Hepatic stellate cell (primary cell): ENCODE measurements at regions not wholly inside any gene's neighbourhood (a gene's known extent, or its start where the extent isn't known, plus 50 kb on each side); places are given as distances from the start of the nearest gene placed in this dataset.

Source experiments
- DNase-seq: peaks from one replicate; pipeline ENCODE4 v3.0.0; 2011; ENCODE audit warnings: low spot score

DNA sequence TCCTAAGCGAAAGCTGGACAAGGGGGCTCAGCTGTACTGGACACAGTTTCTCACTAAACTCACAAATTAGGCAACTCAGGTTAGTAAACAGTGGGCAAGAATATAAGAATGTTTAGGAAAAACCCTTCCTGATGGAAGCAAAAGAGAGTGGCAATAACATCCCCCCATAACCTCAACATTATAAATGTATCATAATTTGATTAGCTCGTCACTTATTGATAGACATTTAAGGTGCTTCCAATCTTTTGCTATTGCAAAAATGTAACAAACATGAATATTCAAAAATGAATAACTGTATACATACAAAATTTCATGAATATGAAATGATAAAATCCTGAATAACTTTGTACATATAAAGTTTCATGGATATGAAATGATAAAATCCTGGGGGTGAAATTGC, 415.7 kb downstream of the EPM2A start:
- no peak for DNase-seq

DNA sequence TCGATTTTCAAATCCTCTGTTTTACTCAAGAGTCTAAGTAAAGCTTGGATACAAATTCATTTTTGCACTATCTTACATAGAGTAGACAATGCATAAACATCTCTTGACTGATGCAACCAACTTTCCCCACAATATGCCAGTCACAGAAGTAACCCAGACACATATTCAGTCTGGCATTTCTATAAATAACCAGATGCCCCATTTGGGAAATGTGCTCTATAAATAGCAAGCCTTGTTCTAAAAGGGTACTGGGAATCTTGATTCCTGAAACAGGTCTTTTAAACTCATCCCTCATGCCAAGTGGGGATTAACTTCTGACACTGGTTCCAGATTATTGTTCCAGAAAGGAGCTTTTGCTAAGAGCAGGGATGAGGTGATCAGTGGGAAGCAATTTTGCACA, 411.7 kb downstream of the EPM2A start:
- DNase-seq = no peak

DNA sequence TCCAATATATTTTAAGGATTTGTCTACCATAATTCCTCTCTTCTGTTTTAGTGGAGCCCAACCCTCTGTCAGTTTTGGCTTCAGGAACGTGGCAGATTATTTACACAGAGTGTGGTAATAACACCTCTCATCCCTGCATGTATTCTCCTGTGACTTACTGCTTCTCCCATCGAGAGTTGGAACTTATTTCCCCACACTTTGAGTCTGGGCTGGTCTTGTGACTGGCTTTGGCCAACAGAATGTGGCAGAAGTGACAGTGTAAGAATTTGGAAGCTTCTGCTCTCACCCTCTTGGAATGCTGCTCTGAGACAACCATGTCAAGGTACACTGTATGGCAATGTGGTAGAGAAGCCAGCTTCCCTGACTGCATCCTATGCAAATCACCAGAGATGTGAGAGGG, 407.7 kb downstream of the EPM2A start:
- no peak for DNase-seq

DNA sequence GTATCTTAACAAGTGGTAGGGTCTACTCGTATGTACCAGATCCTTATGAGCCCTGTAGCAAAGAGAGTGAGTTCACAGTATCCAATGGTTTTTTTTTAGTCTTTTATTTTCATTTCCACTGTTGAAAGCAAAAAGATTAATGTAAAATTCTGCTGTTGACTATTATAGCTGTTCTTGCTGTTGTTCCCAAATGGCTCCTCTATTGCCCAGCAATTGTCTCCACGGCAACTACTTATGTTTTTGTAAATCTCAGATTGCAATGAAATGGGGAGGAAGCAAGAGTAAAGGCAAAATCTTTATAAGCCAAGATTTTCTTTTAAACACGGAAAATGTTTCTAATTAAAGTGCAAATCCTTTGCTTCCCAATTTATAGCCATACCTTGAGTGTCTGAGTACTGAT, 406.1 kb downstream of the EPM2A start:
- no peak for DNase-seq

DNA sequence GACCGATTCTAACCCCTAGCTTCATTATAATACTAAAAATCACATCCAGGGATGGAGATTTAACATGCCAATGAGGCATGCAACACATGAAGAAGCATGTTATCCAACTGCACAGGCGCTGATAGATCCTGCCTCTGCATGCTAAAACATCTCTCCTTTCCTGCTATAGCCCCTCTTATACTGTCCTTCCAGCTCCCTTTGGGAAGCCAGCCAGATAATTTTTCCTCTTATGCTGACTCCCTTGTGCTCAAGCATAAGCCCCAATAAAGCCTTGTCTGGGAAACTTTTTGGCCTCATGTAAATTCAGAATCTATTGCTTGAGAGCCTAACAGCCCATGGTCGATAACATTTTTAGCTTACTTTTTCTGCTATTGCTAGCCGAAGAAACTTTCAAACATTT, 404.3 kb downstream of the EPM2A start:
- DNase-seq = no peak

DNA sequence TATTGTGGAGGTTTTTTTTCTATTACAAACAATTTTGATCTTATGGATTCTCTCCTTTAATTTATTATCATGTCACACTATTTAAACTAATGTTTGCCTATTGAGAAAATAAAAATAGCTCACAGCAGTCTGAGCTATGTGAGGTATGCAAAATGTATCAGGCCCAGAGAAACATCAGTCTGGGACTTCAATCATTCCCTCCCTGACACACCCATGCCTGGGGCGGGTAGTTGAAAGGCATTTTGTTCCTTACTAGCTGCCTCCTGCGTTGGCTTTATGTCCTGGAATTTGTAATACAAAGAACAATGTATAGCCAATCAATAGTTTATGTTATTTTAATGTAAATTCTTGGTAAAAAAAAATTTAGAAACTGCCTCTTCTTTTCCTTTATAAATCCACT, 403.3 kb downstream of the EPM2A start:
- DNase-seq = no peak

DNA sequence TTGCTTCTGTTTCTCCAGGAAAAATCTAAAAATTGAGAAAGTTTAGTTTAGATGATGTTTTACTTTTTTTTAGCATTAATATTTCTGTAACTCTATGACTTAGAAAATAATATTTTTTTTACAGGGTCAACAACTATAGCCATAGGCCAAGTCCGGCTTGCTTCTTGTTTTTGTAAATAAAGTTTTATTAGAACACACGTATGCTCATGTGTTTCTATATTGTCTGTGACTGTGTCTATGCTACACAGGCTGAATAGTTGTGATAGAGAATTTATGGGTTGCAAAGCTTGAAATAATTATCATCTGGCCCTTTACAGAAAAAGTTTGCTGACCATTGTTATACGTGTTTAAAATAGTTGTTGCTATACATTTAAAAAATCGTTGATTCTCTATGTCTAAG, 399.2 kb downstream of the EPM2A start:
- DNase-seq = no peak

DNA sequence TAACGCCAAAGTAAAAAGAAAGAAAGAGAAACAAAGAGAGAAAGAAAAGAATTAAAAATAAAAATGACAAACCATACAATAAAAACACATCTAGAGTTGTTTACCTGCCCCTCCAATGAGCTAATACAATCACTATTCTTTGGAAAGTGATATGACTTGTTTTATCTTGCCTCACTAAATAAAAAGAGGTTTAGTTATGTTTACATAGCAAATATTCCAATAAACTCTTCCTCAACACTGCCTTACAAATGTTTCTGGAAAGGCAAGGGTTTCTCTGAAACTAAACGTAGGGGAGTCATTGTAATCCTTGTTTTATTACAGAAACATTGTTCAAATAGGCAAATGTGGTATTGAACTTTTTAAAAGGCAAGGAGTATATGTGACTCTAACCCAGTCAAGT, 396.2 kb downstream of the EPM2A start:
- no peak for DNase-seq

DNA sequence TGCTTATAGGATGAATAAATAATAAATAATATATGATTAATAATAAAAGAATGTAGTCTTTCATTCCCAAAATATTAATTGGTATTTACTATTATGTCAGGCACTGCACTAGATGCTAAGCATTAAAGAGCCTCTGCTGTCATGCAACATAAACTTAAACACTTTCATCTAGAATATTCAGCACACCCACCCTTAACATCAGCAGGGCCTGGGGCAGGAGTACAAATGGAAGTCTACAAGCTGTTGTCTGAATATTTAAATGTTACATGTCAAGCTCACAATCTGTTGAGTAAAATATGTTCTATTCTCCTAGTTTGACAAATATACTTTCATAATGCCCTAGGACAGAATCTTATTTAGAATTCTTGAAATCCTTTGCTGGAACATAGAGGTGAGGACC, 395.1 kb downstream of the EPM2A start:
- no peak for DNase-seq

DNA sequence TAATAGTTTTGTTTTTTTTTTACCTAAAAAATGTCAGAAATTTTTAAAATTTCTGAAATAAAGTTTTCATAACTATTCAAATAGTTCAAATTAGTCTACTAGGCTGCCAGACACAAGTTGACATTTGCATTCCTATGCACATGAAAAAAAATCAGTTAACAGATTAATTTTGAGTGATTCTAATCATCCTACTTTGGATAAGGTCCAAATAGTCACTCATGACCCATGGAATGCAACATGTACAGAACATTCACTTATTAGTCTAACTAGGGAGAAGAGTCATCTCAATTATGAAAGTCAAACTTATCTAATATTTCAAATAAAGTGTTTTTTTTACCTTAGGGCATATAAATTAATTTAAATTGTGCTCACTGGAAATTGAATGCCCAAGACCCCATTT, 390.2 kb downstream of the EPM2A start:
- no peak for DNase-seq

DNA sequence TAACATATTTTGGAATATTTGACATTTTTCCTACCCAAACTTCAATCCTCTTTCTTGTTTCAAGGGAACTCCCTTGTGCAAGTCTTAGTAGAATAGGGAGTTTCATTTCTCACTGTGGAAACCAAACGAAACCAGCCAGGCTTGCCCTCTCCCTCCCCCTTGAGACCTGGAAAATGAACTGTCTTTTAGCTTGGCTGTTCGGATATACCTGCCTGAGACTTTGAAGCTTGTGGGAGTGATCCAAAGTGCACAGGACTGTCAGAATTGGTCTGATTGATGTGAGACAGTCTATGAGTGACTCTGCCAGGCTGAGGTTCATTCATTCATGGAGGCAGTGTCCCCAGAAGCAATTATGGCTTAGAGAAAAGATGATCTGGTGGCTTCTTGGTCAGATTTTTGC, 388.1 kb downstream of the EPM2A start:
- DNase-seq = no peak

DNA sequence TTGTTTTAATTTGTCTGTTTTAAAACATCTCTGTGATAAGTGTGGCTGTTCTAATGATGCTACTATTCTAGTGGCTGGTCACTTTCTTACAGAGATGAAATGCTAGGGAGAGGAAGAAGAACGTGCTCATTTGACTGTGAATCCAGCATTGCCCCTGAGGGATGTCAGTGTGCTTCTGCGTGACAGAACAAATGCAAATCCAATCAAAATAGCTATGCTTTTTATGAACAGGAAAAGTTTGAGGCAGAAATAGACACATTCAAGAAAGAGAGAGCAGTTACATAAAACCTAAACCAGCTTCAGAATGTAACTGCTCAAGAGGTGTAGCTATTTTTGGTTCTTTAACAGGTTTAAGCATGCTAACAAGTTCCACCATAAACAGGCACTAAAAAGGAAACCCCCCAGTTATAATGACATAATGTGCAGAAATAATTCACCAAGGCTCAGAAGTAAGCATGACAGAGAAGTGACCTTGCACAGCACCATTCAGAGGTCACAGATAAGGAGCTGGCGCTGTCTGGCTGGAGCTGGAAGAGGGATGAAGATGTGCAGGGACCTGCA, 385.3 kb downstream of the EPM2A start:
- no peak for DNase-seq

DNA sequence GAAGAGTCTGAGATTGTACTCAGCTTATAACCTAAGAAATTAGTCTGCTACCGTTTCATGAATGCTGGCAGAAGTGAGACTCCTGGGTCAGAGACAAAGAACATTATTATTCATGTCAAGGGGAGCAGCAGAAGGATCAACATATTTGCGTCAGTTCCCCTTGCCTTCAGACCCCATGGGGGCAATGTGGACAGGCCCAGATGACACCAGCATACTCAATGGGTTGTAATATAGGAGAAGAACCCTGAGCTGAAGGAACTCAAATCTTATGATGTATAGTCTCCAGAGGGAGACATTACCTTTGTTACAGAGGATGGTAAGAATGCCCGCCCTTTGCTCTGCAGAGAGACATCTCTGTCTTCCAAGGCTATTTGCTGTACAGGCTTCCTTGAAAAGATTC, 384.4 kb downstream of the EPM2A start:
- DNase-seq = no peak

DNA sequence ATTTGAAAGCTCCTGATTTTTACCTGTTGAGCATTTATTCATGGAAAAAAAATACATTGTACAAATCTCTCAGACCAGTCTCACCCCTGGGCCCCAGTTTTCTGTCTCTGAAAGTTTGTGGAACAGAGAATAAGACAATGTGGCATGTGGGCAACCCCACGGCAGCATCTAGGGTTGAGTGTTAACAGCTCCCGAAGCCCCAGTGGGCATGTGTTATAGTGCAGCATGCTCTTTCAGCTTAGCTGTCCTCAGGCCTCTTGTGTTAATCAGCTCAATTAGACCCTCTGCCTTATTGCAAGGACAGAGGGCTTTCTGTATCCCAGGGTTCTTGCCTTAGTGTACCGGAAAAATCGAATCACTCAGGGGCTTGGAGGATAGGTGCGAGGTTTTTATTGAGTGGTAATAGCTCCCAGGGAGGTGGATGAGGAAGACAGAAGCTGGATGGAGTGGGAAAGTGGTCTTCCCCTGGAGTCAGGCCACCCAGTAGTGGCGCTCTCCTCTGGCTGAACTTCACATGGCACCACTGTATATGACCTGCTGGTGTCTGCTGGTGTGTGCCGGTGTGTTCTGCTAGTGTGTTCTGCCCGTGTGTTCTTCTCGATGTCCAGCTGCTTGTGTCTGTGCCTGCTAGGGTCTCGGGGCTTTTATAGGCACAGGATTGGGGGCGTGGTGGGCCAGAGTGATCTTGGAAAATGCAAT, 382.8 kb downstream of the EPM2A start:
- DNase-seq = no peak

DNA sequence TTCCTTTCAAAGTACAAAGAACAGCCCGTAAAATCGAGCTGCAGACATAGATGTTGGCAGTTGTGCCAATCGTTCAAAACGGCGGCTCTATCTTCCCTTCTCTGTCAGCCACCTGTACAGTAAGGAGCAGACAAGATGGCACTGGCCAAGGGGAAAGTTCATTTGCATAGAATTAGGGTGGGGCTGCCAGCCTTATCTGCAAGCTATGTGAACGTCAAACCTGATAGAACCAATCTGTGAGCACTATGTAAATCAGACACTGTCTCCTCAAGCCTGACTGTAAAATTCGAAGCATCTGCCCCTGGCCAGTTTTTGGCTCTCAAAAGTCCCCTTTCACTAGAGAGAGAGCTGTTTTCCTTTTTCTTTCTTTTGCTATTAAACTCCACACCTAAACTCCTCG, 374.5 kb downstream of the EPM2A start:
- no peak for DNase-seq

DNA sequence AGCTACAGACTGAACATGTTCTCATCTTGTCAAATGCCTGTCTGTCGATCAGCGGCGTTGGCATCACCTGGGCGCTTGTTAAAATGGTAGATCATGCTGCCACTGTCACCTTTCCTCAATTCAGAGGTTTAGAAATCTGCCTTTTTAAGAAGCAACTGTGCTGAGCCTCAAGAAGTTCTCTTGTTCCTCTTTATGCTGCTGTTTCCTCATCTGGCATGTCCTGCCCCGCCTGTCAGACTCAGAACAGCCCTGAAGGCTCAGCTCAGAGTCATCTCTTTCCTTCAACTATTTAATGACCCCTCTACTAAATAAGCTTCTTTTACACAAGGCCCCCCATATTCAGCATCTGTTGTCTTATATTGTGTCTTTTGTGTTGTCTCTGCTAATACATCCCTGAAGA, 368.2 kb downstream of the EPM2A start:
- DNase-seq = no peak

DNA sequence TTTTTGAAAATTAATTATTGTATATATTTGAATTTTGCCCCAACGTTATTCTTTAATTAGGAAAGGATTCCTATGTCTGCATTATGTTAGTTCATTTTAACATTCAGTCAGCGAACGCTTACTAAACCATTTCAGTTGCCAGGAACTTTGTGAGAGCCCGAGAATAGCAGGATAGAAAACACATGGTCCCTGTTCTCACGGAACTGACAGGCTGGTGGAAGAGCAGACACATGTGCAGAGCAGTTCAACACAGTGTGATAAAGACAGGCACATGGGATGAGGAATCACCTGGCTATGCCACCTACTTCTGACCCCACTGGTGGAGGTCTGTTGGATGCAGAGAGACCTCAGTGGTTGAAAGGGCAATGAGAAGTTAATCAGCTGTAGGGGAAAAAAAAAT, 367.2 kb downstream of the EPM2A start:
- DNase-seq = no peak

DNA sequence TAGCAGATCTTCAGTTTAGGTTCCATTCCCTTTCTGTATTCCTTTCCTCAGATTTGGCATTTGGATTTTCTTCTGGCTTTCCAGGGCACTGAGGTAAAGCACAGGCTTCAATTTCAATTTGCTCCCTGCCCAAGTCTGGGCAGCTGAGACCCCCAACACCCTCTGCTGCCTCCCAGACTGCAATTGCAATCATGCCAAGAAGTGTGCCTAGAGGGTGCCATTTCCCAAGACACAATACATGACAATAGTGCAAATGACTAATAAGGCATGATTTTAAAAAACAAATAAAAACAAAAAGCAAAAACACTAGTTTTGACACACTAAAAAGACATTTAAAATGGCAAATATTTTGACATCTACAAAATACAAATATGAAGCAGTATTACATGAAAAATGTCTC, 364.8 kb downstream of the EPM2A start:
- DNase-seq = no peak

DNA sequence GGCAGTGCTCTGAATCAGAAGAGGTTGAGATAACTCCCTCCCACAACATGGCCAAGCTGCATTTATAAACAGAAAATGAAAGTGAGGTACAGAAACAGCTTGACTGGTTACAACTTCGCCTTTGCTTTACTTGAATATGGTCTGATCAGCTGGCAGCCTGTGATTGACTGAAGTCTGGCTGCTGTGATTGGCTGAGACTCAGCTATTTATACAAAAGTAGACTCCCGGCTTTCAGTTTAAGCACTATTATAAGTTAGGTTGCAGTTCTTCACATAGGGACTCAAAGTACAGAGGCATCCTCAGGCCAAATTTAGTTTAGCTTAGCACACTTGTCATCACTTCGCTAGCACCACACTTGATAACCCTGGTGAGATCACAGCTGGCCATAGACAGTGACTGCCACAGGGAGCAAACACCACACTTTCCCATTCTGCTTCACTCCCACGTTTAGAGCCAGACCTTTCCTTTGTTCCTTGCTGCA, 362.6 kb downstream of the EPM2A start:
- peak; percentile 11 for DNase-seq

DNA sequence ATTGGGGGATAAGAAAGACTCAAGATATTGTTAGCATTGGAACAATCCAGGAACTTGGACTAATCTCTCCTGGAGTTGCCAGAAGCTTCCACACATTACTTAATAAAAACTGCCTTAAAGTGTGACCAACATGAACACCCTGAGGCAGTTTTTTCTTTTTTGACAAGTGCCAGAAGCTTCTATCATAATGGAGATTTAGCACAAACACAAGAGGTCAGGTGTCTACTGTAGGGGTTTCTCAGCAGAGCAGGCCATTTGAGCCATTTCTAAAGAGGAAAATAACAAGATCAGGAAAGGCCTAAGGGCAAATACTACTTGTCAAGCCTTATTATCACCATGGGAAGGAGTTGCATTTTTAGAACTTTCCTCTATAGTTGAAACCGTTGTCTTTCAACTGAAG, 361.5 kb downstream of the EPM2A start:
- no peak for DNase-seq

DNA sequence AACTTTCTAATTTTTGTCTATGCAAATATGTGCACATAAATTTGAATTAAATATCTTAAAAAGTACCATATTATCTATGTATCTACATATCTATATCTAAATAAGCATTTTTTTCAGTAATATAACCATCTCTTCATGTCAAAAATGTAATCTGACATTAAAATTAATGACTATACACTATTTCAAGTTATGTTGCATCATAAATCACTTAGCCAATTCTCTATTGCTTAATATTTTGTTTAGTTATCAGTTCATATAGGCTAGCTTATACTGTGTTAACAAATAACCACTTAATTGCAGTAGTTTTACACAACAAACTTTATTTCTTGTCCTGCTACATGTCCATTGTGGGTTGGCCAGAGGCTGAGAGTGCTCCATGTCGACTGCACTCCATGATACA, 360.8 kb downstream of the EPM2A start:
- no peak for DNase-seq

DNA sequence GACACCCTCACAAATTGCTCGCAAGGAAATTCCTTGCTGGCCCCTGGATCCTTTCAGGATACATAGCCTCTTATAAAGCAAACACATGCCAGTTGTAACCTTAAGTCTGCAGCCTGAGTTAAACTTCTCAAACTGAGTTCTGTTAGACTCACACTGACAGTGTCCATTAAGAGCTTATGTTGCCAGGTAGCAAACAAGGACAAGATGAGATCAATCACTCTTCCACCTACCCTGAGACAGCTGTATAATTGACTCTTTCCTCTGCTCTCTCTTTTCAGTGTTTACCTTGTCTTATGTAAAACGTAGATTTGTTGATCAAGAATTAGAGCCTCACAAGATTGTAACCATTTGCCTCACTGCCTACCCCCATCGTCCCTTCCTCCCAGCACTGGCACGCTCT, 359.8 kb downstream of the EPM2A start:
- no peak for DNase-seq

DNA sequence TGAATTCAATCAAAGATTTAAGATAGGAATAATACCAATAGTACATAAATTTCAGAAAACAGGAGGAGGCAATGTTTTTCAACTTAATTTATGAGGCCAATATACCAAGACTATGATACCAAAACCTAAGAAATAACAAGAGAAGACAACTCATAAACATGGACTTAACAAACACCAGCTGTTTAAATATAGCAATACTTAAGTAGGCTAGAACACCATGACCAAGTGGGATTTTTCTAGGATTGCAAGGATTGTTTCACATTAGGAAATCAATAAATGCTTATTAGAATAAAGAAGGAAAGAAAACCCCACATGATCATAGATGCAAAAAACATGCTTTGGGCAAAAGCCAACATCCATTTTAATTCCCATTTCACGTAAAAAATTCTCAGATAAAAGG, 355.1 kb downstream of the EPM2A start:
- no peak for DNase-seq

DNA sequence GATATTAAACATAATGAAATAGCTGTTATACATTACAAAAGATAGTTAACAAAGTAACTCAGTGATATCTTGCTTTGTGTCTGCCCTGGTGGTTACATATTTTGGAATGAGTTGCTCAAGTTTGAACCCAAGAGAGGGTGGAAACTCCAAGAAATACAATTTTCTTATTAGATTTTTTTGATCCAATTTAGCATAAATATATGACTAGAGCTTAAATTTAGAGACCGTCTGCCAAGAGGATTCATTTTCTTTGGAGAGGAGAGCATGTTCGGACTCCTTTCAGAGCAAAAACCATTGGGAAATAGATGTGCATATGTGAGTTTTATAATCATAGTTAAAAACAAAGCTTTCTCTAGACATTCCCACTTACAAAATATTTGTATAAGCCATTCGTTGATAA, 353.4 kb downstream of the EPM2A start:
- no peak for DNase-seq
